GM12878 (cell line): ENCODE measurements at regions not wholly inside any gene's neighbourhood (a gene's known extent, or its start where the extent isn't known, plus 50 kb on each side); places are given as distances from the start of the nearest gene placed in this dataset.

ENCODE experiments used
- ATAC-seq: fragments of 200-7000 bp; cut with Tn5 transposase; 3 replicates; pipeline ENCODE4 v1.9.1; 2020; ENCODE audit warnings: mild to moderate bottlenecking, moderate library complexity
- BruUV-seq: library from RNA; stranded (reverse); fragments of 400-500 nt; replicated peaks from 2 replicates; lab custom pipeline; 2021; lab: Mats Ljungman, UMichigan
- CTCF ChIA-PET: fragments of 300-600 bp; sonication (Branson Sonifier 250); formaldehyde crosslinking; extraction: SDS; loops from one replicate; lab custom pipeline; 2021; ENCODE audit warnings: inconsistent platforms; lab: Yijun Ruan, JAX
- POLR2A ChIA-PET: fragments of 350-600 bp; formaldehyde crosslinking; extraction: SDS; loops from one replicate; lab custom pipeline; 2021; ENCODE audit warnings: inconsistent platforms; lab: Charles Lee
- RAD21 ChIA-PET: fragments of 300-600 bp; sonication (Branson Sonifier 250); formaldehyde crosslinking; loops from one replicate; lab custom pipeline; 2023; ENCODE audit warnings: antibody characterized with exemption; ENCODE audit not compliant: unreplicated experiment; lab: Charles Lee
- SMC1A ChIA-PET: fragments of 300-600 bp; sonication (Branson Sonifier 250); formaldehyde crosslinking; loops from one replicate; lab custom pipeline; 2023; ENCODE audit not compliant: unreplicated experiment, uncharacterized antibody; lab: Charles Lee
- DNase-seq: peaks from one replicate; pipeline ENCODE4 v3.0.0-alpha.2; 2011; ENCODE audit warnings: low read depth, low spot score
- FAIRE-seq: peaks from 3 replicates; lab custom pipeline; 2011; peaks lifted over from hg19 to GRCh38; lab: Jason Lieb, UNC
- H2AFZ ChIP-seq: 2 replicates; pipeline ENCODE4 v1.6.0; 2011; ENCODE audit warnings: low read depth, low read length, control low read depth; ENCODE audit not compliant: control insufficient read depth
- H3K27ac ChIP-seq: 2 replicates; pipeline ENCODE4 v1.5.1; 2011; ENCODE audit warnings: control low read depth; ENCODE audit not compliant: control insufficient read depth, insufficient read depth
- H3K27me3 ChIP-seq, 2 experiments: replicated peaks in 1 of 2; 2 replicates each; pipeline versions ENCODE4 v1.6.0 to v1.6.1; 2011; ENCODE audit warnings: low read length in 1 of 2; ENCODE audit not compliant: control insufficient read depth in 2 of 2, insufficient read depth in 2 of 2
- H3K36me3 ChIP-seq, 2 experiments: 2 replicates each; pipeline ENCODE4 v1.5.1; 2011; ENCODE audit warnings: low read length in 1 of 2; ENCODE audit not compliant: control insufficient read depth in 2 of 2, insufficient read depth in 2 of 2
- H3K4me1 ChIP-seq: 2 replicates; pipeline ENCODE4 v1.6.1; 2011; ENCODE audit warnings: mild to moderate bottlenecking, low read length, moderate library complexity, mixed read lengths; ENCODE audit not compliant: control insufficient read depth, insufficient read depth
- H3K4me2 ChIP-seq: 2 replicates; pipeline ENCODE4 v1.6.0; 2011; ENCODE audit warnings: control low read depth; ENCODE audit not compliant: control insufficient read depth, insufficient read depth
- H3K4me3 ChIP-seq: fragments of 200-600 bp; sonication (generic); 2 replicates; pipeline ENCODE4 v1.5.1; 2016
- H3K79me2 ChIP-seq: 2 replicates; pipeline ENCODE4 v1.6.0; 2011; ENCODE audit warnings: low read length; ENCODE audit not compliant: control insufficient read depth, insufficient read depth
- H3K9ac ChIP-seq: 2 replicates; pipeline ENCODE4 v1.8.0; 2011; ENCODE audit warnings: low read length, control low read depth, mixed read lengths; ENCODE audit not compliant: control insufficient read depth, insufficient read depth
- H3K9me3 ChIP-seq: replicated peaks from 3 replicates; pipeline ENCODE4 v1.5.1; 2011; ENCODE audit warnings: mild to moderate bottlenecking, low read length; ENCODE audit not compliant: control insufficient read depth, insufficient read depth
- H4K20me1 ChIP-seq: 2 replicates; pipeline ENCODE4 v1.6.0; 2011; ENCODE audit not compliant: control insufficient read depth, insufficient read depth
- ATF3 ChIP-seq: IDR thresholded peaks from 2 replicates; pipeline ENCODE4 v1.6.1; 2011; ENCODE audit warnings: low read depth, mild to moderate bottlenecking, low read length, moderate library complexity, borderline replicate concordance; ENCODE audit errors: extremely low read depth
- BMI1 ChIP-seq: fragments of 450-650 bp; IDR thresholded peaks from 2 replicates; pipeline ENCODE4 v1.6.1; 2016; ENCODE audit warnings: mild to moderate bottlenecking, moderate library complexity, borderline replicate concordance
- ETV6 ChIP-seq, 2 experiments: fragments of 450-650 bp in 1 of 2; IDR thresholded peaks in 1 of 2; conservative IDR thresholded peaks in 1 of 2; 2 replicates each; pipeline ENCODE4 v1.6.1; 2014; ENCODE audit warnings: antibody characterized with exemption in 1 of 2, borderline replicate concordance in 1 of 2, low read depth in 1 of 2, mild to moderate bottlenecking in 1 of 2, moderate library complexity in 1 of 2
- NR2F1 ChIP-seq: fragments of 450-650 bp; conservative IDR thresholded peaks from 2 replicates; pipeline ENCODE4 v1.6.1; 2017; ENCODE audit warnings: mild to moderate bottlenecking
- PAX8 ChIP-seq: fragments of 450-650 bp; IDR thresholded peaks from 2 replicates; pipeline ENCODE4 v1.6.1; 2017; ENCODE audit warnings: mild to moderate bottlenecking, moderate library complexity
- PBX3 ChIP-seq: IDR thresholded peaks from 2 replicates; pipeline ENCODE4 v1.6.1; 2011; ENCODE audit warnings: mild to moderate bottlenecking, low read depth, low read length, moderate library complexity; ENCODE audit not compliant: insufficient replicate concordance
- RCOR1 ChIP-seq: conservative IDR thresholded peaks from 2 replicates; pipeline ENCODE4 v1.6.1; 2012; ENCODE audit warnings: low read depth, low read length, improper control_type of control experiment
- RELB ChIP-seq: fragments of 450-650 bp; IDR thresholded peaks from 2 replicates; pipeline ENCODE4 v1.6.1; 2017; ENCODE audit warnings: low read depth, mild to moderate bottlenecking, moderate library complexity
- SREBF1 ChIP-seq: IDR thresholded peaks from 2 replicates; pipeline ENCODE4 v1.6.1; 2012; ENCODE audit warnings: mild to moderate bottlenecking, low read length
- SREBF2 ChIP-seq: IDR thresholded peaks from 2 replicates; pipeline ENCODE4 v1.6.1; 2012; ENCODE audit warnings: mild to moderate bottlenecking, low read length
- TBL1XR1 ChIP-seq: IDR thresholded peaks from 2 replicates; pipeline ENCODE4 v1.6.1; 2012; ENCODE audit warnings: low read depth, low read length, improper control_type of control experiment
- TCF3 ChIP-seq: IDR thresholded peaks from 2 replicates; pipeline ENCODE4 v1.6.1; 2012; ENCODE audit warnings: low read depth, mild to moderate bottlenecking, low read length, borderline replicate concordance; ENCODE audit not compliant: insufficient read depth
- YBX1 ChIP-seq: fragments of 450-650 bp; IDR thresholded peaks from 2 replicates; pipeline ENCODE4 v1.6.1; 2016; ENCODE audit warnings: antibody characterized with exemption
- ZNF687 ChIP-seq: fragments of 450-650 bp; IDR thresholded peaks from 2 replicates; pipeline ENCODE4 v1.6.1; 2017; ENCODE audit warnings: mild to moderate bottlenecking, moderate library complexity
- WGBS: methylation state at CpG from one replicate; pipeline ENCODE4 v1.1.6; 2016; ENCODE audit warnings: low lambda C conversion rate; ENCODE audit not compliant: insufficient replicate concordance, insufficient coverage; ENCODE audit errors: missing lambda C conversion rate; 5-methylcytosine and 5-hydroxymethylcytosine counted together
- in situ Hi-C: fragments of 300-500 bp; cut with MboI; formaldehyde crosslinking; loops from 9 replicates; pipeline ENCODE4 v1.14.3; 2018; ENCODE audit warnings: mixed read lengths
- intact Hi-C: fragments of 100-400 bp; cut with micrococcal nuclease; formaldehyde crosslinking; loops from one replicate; pipeline ENCODE4 v1.14.2; 2022; ENCODE audit not compliant: unreplicated experiment

GRCh38 chr6:169112483-169113320, 140.9 kb downstream of the THBS2 start:
- DNase-seq (no peak), ATAC-seq (no peak)
- TF ChIP-seq TBL1XR1 (no peak), YBX1 (no peak), SREBF2 (no peak), BMI1 (no peak), ETV6 (conservative IDR thresholded peaks at IDR 0.05 in 1 of 2, IDR thresholded peaks at IDR 0.05 in 1 of 2; ENCODE audit: borderline replicate concordance in 1 of 2, low read depth in 1 of 2) (no peak), NR2F1 (no peak), ATF3 (no peak), PAX8 (no peak), PBX3 (no peak), RELB (no peak), RCOR1 (no peak), ZNF687 (no peak), TCF3 (no peak), SREBF1 (no peak)

More at GRCh38 chr6:169112483-169113320, 140.9 kb downstream of the THBS2 start:
- SMC1A ChIA-PET: interaction anchor here (1.0 kb wide), 1 partner anchor 9 kb away, joined by 3 read pairs; no protein-coding TSS in a partner anchor
- Histone ChIP-seq H3K9ac (no peak overlapping the region), H3K27me3 (no peaks in the 10 kb centered on the region), H2AFZ (no peak overlapping the region), H3K4me3 (no peak overlapping the region), H3K79me2 (no peaks in the 10 kb centered on the region), H3K36me3 (no peaks in the 10 kb centered on the region), H3K4me1 (no peaks in the 10 kb centered on the region), H4K20me1 (no peaks in the 10 kb centered on the region), H3K27ac (no peak overlapping the region), H3K4me2 (no peak overlapping the region), H3K9me3 (no peaks in the 10 kb centered on the region; the same call in 2 of the 3 replicates)
- BruUV-seq: no TSS peak
- RAD21 ChIA-PET: no interaction called here
- FAIRE-seq: no peak
- in situ Hi-C loops: no loop called here
- WGBS: 7% methylated on average over 10 of the region's 10 CpGs
- intact Hi-C loops: no loop called here
- CTCF ChIA-PET: no interaction called here
- POLR2A ChIA-PET: no interaction called here
